NCI-H524 treated with DMSO at 0.1 percent for 48 hours (cell line): ENCODE measurements at regions not wholly inside any gene's neighbourhood (a gene's known extent, or its start where the extent isn't known, plus 50 kb on each side); places are given as distances from the start of the nearest gene placed in this dataset.
"Not testable (repeated sequence)": the region's sequence is repeated elsewhere in the genome, so short reads cannot be mapped to it uniquely, and the experiment has no call there.

Experiments
- DNase-seq: peaks from one replicate; lab custom pipeline; 2025; lab: John Stamatoyannopoulos, UW

- no peak for DNase-seq
These were observed 1262.3 kb upstream of the PHF14 start for GRCh38 chr7:9711259-9711918.

DNA sequence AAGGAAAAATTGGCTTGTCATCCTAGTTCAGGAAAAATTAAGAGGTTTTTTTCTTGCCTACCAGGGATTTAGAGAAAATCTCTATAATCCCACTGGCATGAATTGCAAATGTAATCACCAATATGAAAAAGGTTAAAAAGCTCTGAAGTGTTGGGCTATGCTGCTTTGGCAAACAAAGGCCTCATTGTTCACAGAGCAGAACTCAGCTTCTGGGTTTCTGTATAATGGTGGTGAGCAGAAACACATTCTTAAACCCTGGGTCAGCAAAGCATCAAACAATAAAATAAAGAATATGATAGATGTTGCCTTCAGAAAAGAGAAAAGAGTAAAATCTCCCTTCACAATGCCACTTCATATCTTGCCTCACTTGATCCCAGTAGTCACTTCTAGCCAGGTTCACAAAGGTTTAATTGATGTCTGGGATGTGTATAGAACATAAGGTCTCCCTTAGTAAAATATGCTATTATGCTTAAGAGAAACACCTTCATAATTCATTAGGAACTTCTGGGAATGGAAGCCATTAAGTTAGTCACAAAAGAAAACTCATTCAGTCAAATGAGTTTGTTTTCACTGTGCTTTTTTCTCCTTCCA, 1255.5 kb upstream of the PHF14 start:
- no peak for DNase-seq

GRCh38 chr7:9719303-9719702, 1254.4 kb upstream of the PHF14 start:
- no peak for DNase-seq

DNA sequence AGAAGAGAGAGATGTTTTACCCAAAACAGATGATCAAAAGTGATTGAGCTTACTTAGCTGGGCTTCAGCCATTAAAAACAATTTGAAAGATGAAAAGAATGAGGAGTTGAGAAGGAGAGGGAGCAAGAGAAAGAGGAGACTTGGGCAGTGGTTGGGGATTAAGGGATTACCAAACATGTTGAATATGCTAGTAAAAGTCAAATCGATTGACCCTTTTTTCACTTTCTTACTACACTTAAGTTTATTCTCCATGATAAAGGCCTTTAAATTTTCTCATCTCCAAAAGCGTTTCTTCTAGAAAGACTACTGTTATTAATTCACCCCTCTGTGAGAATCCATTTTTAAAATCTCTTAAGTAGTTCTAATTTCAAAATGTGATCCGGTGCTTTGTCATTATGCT, 1254.0 kb upstream of the PHF14 start:
- no peak for DNase-seq

DNA sequence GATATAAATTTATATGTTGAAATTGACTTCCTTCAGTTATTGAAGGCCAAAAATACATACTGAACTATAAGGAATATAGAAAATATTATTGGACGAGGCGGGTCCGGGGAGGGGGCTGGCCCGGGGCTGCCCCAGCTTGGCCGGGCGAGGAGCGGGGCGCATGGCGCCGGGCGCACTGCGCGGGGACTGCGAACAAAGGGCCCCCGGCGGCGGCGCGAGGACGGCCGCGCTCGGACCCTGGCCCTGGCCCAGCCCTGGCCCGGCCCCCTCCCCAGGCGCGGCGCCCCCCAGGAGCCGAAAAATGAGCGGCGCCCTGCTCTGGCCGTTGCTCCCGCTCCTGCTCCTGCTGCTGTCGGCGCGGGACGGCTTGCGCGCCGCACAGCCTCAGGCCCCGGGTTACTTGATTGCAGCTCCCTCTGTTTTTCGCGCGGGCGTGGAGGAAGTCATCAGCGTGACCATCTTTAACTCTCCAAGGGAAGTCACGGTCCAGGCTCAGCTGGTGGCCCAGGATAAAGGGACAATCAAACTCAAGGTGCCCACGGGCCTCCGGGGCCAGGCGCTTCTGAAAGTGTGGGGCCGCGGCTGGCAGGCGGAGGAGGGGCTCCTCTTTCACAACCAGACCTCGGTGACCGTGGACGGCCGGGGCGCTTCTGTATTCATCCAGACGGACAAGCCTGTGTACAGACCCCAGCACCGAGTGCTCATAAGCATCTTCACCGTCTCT, 1247.6 kb upstream of the PHF14 start:
- not testable (repeated sequence) for DNase-seq

GRCh38 chr7:9726811-9727210, 1246.9 kb upstream of the PHF14 start:
- DNase-seq = not testable (repeated sequence)

DNA sequence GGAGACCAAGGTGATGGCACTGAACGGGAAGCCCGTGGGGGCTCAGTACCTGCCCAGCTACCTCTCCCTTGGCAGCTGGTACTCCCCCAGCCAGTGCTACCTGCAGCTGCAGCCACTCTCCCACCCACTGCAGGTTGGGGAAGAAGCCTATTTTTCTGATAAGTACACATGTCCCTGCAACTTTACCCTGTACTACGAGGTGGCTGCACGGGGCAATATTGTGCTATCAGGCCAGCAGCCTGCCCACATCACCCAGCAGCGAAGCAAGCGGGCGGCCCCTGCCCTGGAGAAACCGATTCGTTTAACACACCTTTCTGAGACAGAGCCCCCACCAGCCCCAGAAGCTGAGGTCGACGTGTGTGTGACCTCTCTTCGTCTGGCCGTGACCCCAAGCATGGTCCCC, 1246.2 kb upstream of the PHF14 start:
- DNase-seq = not testable (repeated sequence)

DNA sequence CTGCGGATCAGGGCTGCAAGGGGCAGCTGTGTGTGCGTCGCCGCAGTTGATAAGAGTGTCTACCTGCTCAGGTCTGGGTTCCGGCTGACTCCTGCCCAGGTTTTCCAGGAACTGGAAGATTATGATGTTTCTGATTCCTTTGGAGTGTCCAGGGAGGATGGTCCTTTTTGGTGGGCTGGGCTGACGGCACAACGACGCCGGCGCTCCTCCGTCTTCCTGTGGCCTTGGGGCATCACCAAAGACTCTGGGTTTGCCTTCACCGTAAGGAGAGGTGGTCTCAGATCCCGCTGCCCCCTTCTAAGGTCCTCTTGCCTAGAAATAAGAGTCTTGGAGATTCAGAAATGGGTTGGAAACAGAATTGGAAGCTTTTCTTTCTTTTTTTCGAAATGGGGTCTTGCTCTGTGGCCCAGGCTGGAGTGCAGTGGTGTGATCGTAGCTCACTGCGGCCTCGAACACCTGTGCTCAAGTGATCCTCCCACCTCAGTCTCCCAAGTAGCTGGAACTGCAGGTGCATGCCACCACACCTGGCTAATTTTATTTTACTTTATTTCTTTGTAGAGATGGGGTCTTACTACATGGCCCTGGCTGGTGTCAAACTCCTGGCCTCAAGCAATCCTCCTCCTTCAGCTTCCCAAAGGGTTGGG, 1245.5 kb upstream of the PHF14 start:
- not testable (repeated sequence) for DNase-seq

GRCh38 chr7:9752033-9752432, 1221.6 kb upstream of the PHF14 start:
- DNase-seq = no peak

GRCh38 chr7:9761224-9761623, 1212.4 kb upstream of the PHF14 start:
- no peak for DNase-seq

DNA sequence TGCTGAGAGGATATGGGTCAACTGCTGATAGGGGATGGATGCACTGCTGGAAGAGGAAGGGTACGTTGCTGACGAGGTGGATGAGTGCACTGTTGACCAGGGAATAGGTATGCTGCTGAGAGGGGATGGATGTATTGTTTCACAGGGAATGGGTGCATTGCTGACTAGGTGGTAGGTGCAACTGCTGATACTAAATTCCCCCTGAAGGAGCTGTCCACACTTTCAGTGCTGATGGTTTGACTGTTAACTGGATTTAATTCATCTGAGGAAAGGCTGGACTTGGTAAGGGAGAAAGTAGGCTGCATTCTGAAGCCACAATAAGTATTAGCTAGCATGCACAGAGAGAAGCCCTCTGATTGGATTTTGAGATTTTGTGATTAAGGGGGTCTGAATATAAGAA, 1196.8 kb upstream of the PHF14 start:
- no peak for DNase-seq

DNA sequence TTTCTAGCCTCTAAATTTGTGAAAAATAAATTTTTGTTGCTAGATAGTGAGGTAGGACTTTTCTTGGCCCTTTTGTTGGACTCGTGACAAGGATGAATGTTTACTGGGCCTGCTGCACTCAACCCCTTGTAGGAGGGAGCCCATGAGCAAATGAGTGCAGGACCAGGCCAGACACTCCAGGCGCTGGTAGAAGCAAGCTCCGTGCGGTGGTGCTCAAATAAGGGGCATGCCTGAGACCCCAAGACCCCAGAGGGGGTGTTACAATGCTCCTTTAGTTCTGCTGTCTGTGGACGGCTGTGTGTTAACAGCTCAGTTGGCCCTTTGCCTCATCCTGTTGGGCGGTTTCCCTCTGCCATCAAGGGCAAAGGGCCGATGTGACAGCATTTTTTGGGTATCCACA, 1195.3 kb upstream of the PHF14 start:
- DNase-seq = no peak

- no peak for DNase-seq
These were observed 1192.0 kb upstream of the PHF14 start for GRCh38 chr7:9781710-9782109.

DNA sequence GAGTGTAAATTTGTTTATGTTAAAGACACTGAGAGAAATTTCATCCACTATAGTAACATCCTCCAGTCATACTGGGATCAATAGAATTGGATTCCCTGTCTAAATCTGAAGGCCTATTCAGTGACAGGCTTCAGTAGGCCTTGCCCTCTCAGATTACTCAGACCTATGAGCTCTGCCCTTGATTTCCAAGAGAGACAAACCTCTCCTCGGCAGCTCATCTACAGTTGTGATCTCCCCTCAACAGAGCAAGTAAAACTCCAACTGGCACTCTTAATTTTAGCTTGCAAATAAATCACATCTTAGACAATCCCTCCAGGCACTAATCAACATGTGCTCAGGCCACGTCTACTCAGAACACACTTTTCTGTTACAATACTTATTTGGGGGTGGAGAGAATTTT, 1191.4 kb upstream of the PHF14 start:
- DNase-seq = no peak

- no peak for DNase-seq
These were observed 1188.5 kb upstream of the PHF14 start for GRCh38 chr7:9785211-9785610.

- peak; percentile 77 for DNase-seq
These were observed 1177.4 kb upstream of the PHF14 start for GRCh38 chr7:9796241-9796640.

GRCh38 chr7:9822458-9823290, 1151.0 kb upstream of the PHF14 start:
- DNase-seq = no peak

DNA sequence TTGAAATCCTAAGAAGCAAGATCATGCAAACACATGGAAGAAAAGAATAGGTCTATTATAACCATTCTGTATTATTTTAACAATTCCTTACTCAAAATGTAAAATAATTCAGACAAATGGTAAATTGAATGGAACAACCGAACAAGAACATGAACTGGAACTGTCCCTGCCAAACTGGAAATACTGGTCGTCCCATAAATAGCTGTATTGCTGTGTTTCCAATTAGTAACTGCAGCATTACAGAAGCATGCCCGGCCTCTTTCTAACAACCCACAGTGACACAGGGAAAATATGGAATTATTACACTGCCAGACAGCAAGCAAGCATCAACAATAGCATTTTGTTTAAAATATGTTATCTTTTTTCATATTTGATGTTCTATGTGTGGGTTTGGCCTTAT, 1138.5 kb upstream of the PHF14 start:
- no peak for DNase-seq

DNA sequence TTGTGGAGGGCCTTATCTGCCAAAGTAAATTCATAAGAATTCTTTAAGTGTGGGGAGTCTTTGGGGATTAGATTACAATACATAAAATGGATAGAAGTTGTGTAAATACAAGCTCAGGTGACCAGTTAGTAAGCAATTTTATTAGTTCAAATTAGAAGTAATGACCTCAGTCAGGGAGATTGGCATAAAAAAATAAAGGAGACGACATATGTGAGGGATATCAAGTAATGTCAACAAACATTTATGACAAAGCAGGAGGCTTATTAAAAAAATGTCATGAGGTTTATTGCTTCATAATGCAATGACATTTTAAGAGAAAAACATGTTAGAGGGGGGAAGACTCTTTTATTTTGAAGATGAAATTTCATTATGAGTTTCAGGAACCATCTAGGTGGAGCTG, 1137.0 kb upstream of the PHF14 start:
- no peak for DNase-seq

DNA sequence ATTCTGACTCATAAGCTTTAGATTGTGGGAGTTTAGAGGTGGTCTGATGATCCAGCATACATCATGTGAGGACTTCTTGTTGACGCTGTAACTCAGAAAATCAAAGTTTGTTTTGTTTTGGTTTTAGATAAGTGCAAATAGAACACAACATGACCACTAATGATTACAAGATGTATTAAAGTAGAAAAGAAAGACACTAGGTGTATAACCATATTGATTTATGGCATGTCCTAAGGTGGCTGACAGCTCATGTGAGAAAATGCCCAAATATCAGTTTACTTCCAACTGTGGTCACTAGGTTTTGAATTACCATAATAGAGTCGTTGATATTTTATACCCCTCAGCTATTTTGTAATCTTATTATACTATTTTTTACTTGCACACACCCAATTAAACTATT, 1131.4 kb upstream of the PHF14 start:
- no peak for DNase-seq

DNA sequence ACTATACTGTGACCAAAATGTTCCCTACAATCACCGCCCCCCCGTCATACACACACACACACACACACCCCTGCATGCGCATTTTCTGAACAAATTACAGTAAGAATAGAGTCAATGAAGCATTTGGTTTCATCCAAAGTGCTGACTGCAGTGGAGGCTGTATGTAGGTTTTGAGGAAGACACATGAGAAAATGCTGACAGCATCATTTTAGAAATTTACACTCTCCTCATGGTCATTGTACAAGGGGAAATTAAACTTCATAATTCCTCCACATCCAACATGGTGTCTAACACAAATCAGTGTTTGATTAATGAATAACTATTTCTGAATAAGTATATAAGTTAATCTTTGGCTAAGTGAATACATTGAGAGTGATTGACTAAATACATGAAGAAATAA, 1126.8 kb upstream of the PHF14 start:
- no peak for DNase-seq

- no peak for DNase-seq
These were observed 1119.1 kb upstream of the PHF14 start for GRCh38 chr7:9854605-9855004.
